A673 (cell line): ENCODE measurements at regions not wholly inside any gene's neighbourhood (a gene's known extent, or its start where the extent isn't known, plus 50 kb on each side); places are given as distances from the start of the nearest gene placed in this dataset.

ENCODE experiments used
- BruUV-seq: library from RNA; stranded (reverse); fragments of 400-500 nt; replicated peaks from 2 replicates; lab custom pipeline; 2021; lab: Mats Ljungman, UMichigan
- CTCF ChIA-PET: fragments of 300-600 bp; sonication (Branson Sonifier 250); formaldehyde crosslinking; loops from one replicate; lab custom pipeline; 2022; ENCODE audit warnings: antibody characterized with exemption; lab: Charles Lee
- POLR2A ChIA-PET: fragments of 300-600 bp; sonication (Branson Sonifier 250); formaldehyde crosslinking; loops from one replicate; lab custom pipeline; 2022; ENCODE audit warnings: antibody characterized with exemption; ENCODE audit not compliant: low non-redundant PET; lab: Charles Lee
- DNase-seq: peaks from one replicate; pipeline ENCODE4 v3.0.0-alpha.2; 2015; ENCODE audit warnings: low spot score
- H3K27ac ChIP-seq: fragments of 200-600 bp; sonication (generic); 2 replicates; pipeline ENCODE4 v1.5.1; 2016; ENCODE audit warnings: mixed run types, low read depth, mild to moderate bottlenecking, mixed read lengths, antibody characterized with exemption, low read length; ENCODE audit not compliant: poor library complexity, severe bottlenecking
- H3K27me3 ChIP-seq: fragments of 200-600 bp; sonication (generic); replicated peaks from 2 replicates; pipeline ENCODE4 v1.6.1; 2017; ENCODE audit warnings: mixed run types, low read depth, mild to moderate bottlenecking, mixed read lengths, antibody characterized with exemption, low read length; ENCODE audit not compliant: insufficient read depth, poor library complexity
- H3K36me3 ChIP-seq: fragments of 200-600 bp; sonication (generic); 2 replicates; pipeline ENCODE4 v1.6.1; 2016; ENCODE audit warnings: mixed run types, mild to moderate bottlenecking, mixed read lengths, antibody characterized with exemption, low read length; ENCODE audit not compliant: insufficient read depth, poor library complexity, severe bottlenecking
- H3K4me1 ChIP-seq: fragments of 200-600 bp; sonication (generic); 2 replicates; pipeline ENCODE4 v1.6.1; 2017; ENCODE audit warnings: mixed run types, mild to moderate bottlenecking, mixed read lengths, antibody characterized with exemption, low read length; ENCODE audit not compliant: insufficient read depth, poor library complexity, severe bottlenecking
- H3K4me3 ChIP-seq: fragments of 200-600 bp; sonication (generic); 2 replicates; pipeline ENCODE4 v1.5.1; 2016; ENCODE audit warnings: low read depth, mixed run types, mild to moderate bottlenecking, mixed read lengths, low read length; ENCODE audit not compliant: poor library complexity, severe bottlenecking
- H3K9me3 ChIP-seq: fragments of 200-600 bp; sonication (generic); 2 replicates; pipeline ENCODE4 v1.6.1; 2016; ENCODE audit warnings: mixed run types, low read depth, mild to moderate bottlenecking, mixed read lengths, antibody characterized with exemption, low read length; ENCODE audit not compliant: poor library complexity, severe bottlenecking
- EZH2 ChIP-seq: fragments of 200-600 bp; sonication (generic); IDR thresholded peaks from 2 replicates; pipeline ENCODE4 v1.6.1; 2017; ENCODE audit warnings: borderline replicate concordance, low read depth, mild to moderate bottlenecking, mixed read lengths, antibody characterized with exemption, low read length; ENCODE audit not compliant: poor library complexity, severe bottlenecking
- intact Hi-C: fragments of 100-400 bp; cut with micrococcal nuclease; formaldehyde crosslinking; loops from one replicate; pipeline ENCODE4 v1.10.0; 2022; ENCODE audit not compliant: unreplicated experiment
- TF ChIP-seq, protein P1 (sequence below): fragments of 300-800, 200-600 bp; sonication (generic); conservative IDR thresholded peaks from 2 replicates; pipeline ENCODE4 v1.5.1; 2017; ENCODE audit warnings: low read depth, mild to moderate bottlenecking, antibody characterized with exemption, low read length, moderate library complexity, mixed read lengths

DNA sequence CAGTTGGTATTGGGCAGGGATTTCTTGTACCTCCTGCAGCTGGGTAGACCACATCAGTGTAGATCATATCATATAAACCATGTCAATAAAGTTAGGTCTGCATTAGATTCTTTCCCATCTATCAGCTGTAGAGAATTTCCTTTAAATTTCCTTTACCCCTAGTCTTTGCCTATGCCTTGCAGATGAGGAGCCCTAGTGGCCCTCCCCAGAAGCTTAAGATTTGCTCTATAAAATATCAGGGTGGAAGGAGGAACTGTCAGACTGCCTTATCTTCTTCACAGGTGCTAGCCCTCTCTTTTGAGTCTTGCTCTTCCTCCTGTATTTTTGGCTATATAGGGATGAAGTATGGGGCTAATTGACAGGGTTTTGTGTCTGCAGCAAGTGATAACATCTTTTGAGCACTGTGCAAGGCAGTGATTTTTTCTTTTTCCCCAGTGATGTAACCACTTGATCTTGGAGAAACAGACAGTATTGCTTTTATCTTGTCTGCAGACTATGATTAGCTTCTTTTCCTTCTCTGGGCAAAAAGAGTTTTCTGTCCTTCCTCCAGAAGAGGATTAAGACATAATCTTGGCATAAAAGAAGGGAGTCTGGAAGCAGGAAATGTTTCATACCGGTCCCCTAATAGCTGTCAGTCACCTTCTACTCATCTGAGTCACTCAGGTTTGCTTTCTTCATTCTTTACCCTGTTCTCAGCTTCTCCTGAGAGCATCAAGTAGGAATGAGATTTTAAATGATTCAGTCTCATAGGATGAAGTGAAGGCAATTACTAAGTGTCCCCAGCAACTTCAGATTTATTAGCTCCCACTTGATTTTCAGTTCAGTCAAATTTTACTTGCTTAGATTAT, 286.4 kb downstream of the CDH19 start:
- intact Hi-C loops = no loop called here
- DNase-seq = peak; percentile 4
- no TSS peak for BruUV-seq
- H3K4me1 ChIP-seq = no peaks in the 10 kb centered on the region
- H3K36me3 ChIP-seq = no peaks in the 10 kb centered on the region
- no peaks in the 10 kb centered on the region for H3K9me3 ChIP-seq
- CTCF ChIA-PET = no interaction called here
- POLR2A ChIA-PET = no interaction called here
- TF ChIP-seq, protein P1, sequence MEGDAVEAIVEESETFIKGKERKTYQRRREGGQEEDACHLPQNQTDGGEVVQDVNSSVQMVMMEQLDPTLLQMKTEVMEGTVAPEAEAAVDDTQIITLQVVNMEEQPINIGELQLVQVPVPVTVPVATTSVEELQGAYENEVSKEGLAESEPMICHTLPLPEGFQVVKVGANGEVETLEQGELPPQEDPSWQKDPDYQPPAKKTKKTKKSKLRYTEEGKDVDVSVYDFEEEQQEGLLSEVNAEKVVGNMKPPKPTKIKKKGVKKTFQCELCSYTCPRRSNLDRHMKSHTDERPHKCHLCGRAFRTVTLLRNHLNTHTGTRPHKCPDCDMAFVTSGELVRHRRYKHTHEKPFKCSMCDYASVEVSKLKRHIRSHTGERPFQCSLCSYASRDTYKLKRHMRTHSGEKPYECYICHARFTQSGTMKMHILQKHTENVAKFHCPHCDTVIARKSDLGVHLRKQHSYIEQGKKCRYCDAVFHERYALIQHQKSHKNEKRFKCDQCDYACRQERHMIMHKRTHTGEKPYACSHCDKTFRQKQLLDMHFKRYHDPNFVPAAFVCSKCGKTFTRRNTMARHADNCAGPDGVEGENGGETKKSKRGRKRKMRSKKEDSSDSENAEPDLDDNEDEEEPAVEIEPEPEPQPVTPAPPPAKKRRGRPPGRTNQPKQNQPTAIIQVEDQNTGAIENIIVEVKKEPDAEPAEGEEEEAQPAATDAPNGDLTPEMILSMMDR = no peak
- no peak for TF ChIP-seq EZH2
- no peaks in the 10 kb centered on the region for H3K27me3 ChIP-seq
- no peak overlapping the region for H3K4me3 ChIP-seq
- no peak overlapping the region for H3K27ac ChIP-seq

DNA sequence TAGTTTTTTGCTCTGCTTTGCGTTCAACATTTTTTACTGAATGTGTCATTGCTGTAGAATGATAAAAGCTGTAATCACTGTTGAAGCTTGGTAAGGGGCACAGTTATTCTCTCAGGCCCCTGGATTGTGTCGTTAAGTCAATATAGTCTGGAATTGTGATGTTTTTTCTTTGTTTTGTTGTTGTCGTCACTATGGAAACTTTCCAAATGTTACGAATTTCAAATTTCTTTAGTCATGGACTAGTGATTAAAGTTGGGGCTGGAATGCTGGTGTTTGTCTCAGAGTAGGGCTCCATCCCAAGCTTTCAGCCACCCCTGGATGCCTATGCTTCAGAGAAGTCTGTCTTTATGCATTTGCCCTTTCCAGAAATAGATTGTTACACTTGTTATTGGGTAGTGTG, 287.2 kb downstream of the CDH19 start:
- Histone ChIP-seq H3K27me3 (no peaks in the 10 kb centered on the region), H3K27ac (no peak overlapping the region), H3K4me3 (no peak overlapping the region), H3K36me3 (no peaks in the 10 kb centered on the region), H3K4me1 (no peaks in the 10 kb centered on the region), H3K9me3 (no peaks in the 10 kb centered on the region)
- DNase-seq = no peak
- intact Hi-C loops = no loop called here
- CTCF ChIA-PET = no interaction called here
- no peak for TF ChIP-seq EZH2
- TF ChIP-seq, protein P1 = no peak
- POLR2A ChIA-PET = no interaction called here
- BruUV-seq = no TSS peak

DNA sequence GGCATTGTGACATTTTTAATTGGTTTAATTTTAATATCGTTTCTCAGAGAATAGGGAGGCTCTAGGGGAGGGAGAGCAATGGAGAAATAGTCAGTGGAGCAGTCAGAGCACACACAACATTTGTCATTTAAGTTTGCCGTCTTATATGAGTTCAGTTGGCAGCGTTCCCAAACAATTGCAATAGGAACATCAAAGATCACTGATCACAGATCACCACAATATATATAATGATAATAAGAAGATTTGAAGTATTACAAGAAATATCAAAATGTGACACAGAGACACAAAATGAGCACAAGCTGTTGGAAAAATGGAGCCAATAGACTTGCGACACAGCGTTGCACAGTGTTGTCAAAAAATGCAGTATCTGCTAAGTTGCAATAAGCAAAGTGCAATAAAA, 303.7 kb downstream of the CDH19 start:
- intact Hi-C loops = no loop called here
- H3K9me3 ChIP-seq = no peaks in the 10 kb centered on the region
- no peaks in the 10 kb centered on the region for H3K27me3 ChIP-seq
- ChIA-PET CTCF (no interaction called here), POLR2A (no interaction called here)
- no peak overlapping the region for H3K4me3 ChIP-seq
- no TSS peak for BruUV-seq
- no peak for DNase-seq
- no peak overlapping the region for H3K27ac ChIP-seq
- TF ChIP-seq, protein P1 = no peak
- no peak for TF ChIP-seq EZH2
- H3K4me1 ChIP-seq = no peaks in the 10 kb centered on the region
- no peaks in the 10 kb centered on the region for H3K36me3 ChIP-seq
